PC-9 (cell line): ENCODE measurements at regions not wholly inside any gene's neighbourhood (a gene's known extent, or its start where the extent isn't known, plus 50 kb on each side); places are given as distances from the start of the nearest gene placed in this dataset.

Source experiments
- CTCF ChIP-seq: fragments of 200-600 bp; sonication (generic); conservative IDR thresholded peaks from 2 replicates; pipeline ENCODE4 v1.6.1; 2017; ENCODE audit warnings: mixed run types, antibody characterized with exemption, mild to moderate bottlenecking, moderate library complexity
- EZH2 ChIP-seq: fragments of 200-600 bp; sonication (generic); IDR thresholded peaks from 2 replicates; pipeline ENCODE4 v1.8.0; 2017; ENCODE audit warnings: antibody characterized with exemption, low read depth

GRCh38 chrX:16305187-16305586, 137.9 kb downstream of the MAGEB17 start:
- TF ChIP-seq CTCF, result no peak
- TF ChIP-seq EZH2, result no peak
